SJSA1 (cell line): ENCODE measurements at regions not wholly inside any gene's neighbourhood (a gene's known extent, or its start where the extent isn't known, plus 50 kb on each side); places are given as distances from the start of the nearest gene placed in this dataset.

Experiments
- DNase-seq, 2 experiments: peaks; one replicate each; pipeline ENCODE4 v3.0.0-alpha.2; 2015 to 2020; ENCODE audit warnings: low spot score in 2 of 2, low read depth in 1 of 2
- H3K27ac ChIP-seq: fragments of 250-450 bp; sonication (Bioruptor Pico); 2 replicates; pipeline ENCODE4 v1.5.1; 2020; ENCODE audit warnings: mild to moderate bottlenecking, moderate library complexity
- H3K27me3 ChIP-seq: fragments of 250-450 bp; sonication (Bioruptor Pico); replicated peaks from 2 replicates; pipeline ENCODE4 v1.5.1; 2020; ENCODE audit warnings: mild to moderate bottlenecking, moderate library complexity
- H3K36me3 ChIP-seq: fragments of 250-450 bp; sonication (Bioruptor Pico); 2 replicates; pipeline ENCODE4 v1.5.1; 2020; ENCODE audit warnings: mild to moderate bottlenecking
- H3K4me1 ChIP-seq: fragments of 250-450 bp; sonication (Bioruptor Pico); replicated peaks from 2 replicates; pipeline ENCODE4 v1.6.1; 2021; ENCODE audit warnings: mild to moderate bottlenecking
- H3K4me3 ChIP-seq: fragments of 250-450 bp; sonication (Bioruptor Pico); 2 replicates; pipeline ENCODE4 v1.5.1; 2020; ENCODE audit warnings: mild to moderate bottlenecking
- H3K9me3 ChIP-seq: fragments of 250-450 bp; sonication (Bioruptor Pico); replicated peaks from 2 replicates; pipeline ENCODE4 v1.5.1; 2020; ENCODE audit warnings: mild to moderate bottlenecking

GRCh38 chr7:17552373-17552772 is 253.9 kb downstream of the AHR start:
- no peak for DNase-seq
- Histone ChIP-seq H3K4me1 (peaks cover 4% of the 10 kb centered on the region), H3K4me3 (no peak overlapping the region), H3K36me3 (no peaks in the 10 kb centered on the region), H3K9me3 (no peaks in the 10 kb centered on the region), H3K27ac (no peak overlapping the region), H3K27me3 (no peaks in the 10 kb centered on the region)

GRCh38 chr7:17552952-17553351 is 254.5 kb downstream of the AHR start:
- H3K4me1 ChIP-seq, result peaks cover 8% of the 10 kb centered on the region
- no peaks in the 10 kb centered on the region for H3K36me3 ChIP-seq
- no peaks in the 10 kb centered on the region for H3K27me3 ChIP-seq
- H3K9me3 ChIP-seq, result no peaks in the 10 kb centered on the region
- no peak for DNase-seq
- no peak overlapping the region for H3K27ac ChIP-seq
- H3K4me3 ChIP-seq, result no peak overlapping the region

- Histone ChIP-seq H3K27me3 (no peaks in the 10 kb centered on the region), H3K9me3 (no peaks in the 10 kb centered on the region), H3K36me3 (no peaks in the 10 kb centered on the region), H3K27ac (no peak overlapping the region), H3K4me3 (no peak overlapping the region), H3K4me1 (peaks cover 8% of the 10 kb centered on the region)
- DNase-seq, result no peak
Measured at GRCh38 chr7:17554341-17555015, 256.0 kb downstream of the AHR start.

GRCh38 chr7:17556247-17556956 is 257.9 kb downstream of the AHR start:
- Histone ChIP-seq H3K4me1 (peaks cover 8% of the 10 kb centered on the region), H3K27ac (no peak overlapping the region), H3K4me3 (no peak overlapping the region), H3K9me3 (no peaks in the 10 kb centered on the region), H3K36me3 (no peaks in the 10 kb centered on the region), H3K27me3 (no peaks in the 10 kb centered on the region)
- no peak for DNase-seq

- no peaks in the 10 kb centered on the region for H3K27me3 ChIP-seq
- no peak overlapping the region for H3K27ac ChIP-seq
- H3K9me3 ChIP-seq, result no peaks in the 10 kb centered on the region
- H3K4me1 ChIP-seq, result peaks cover 8% of the 10 kb centered on the region
- H3K4me3 ChIP-seq, result no peak overlapping the region
- no peaks in the 10 kb centered on the region for H3K36me3 ChIP-seq
- DNase-seq, result no peak
Measured at GRCh38 chr7:17557251-17557671, 258.8 kb downstream of the AHR start.

- no peaks in the 10 kb centered on the region for H3K36me3 ChIP-seq
- no peak for DNase-seq
- no peak overlapping the region for H3K4me3 ChIP-seq
- no peak overlapping the region for H3K27ac ChIP-seq
- H3K4me1 ChIP-seq, result peaks cover 8% of the 10 kb centered on the region
- H3K27me3 ChIP-seq, result no peaks in the 10 kb centered on the region
- H3K9me3 ChIP-seq, result no peaks in the 10 kb centered on the region
Measured at GRCh38 chr7:17558135-17558534, 259.7 kb downstream of the AHR start.

GRCh38 chr7:17558558-17559332 is 260.3 kb downstream of the AHR start:
- Histone ChIP-seq H3K4me3 (no peak overlapping the region), H3K36me3 (no peaks in the 10 kb centered on the region), H3K9me3 (no peaks in the 10 kb centered on the region), H3K27ac (no peak overlapping the region), H3K27me3 (no peaks in the 10 kb centered on the region), H3K4me1 (peaks cover 8% of the 10 kb centered on the region)
- DNase-seq, result no peak

GRCh38 chr7:17559388-17559787 is 260.9 kb downstream of the AHR start:
- Histone ChIP-seq H3K4me1 (peaks cover 8% of the 10 kb centered on the region), H3K4me3 (no peak overlapping the region), H3K36me3 (no peaks in the 10 kb centered on the region), H3K27ac (no peak overlapping the region), H3K27me3 (no peaks in the 10 kb centered on the region), H3K9me3 (no peaks in the 10 kb centered on the region)
- no peak for DNase-seq

- Histone ChIP-seq H3K4me3 (no peak overlapping the region), H3K36me3 (no peaks in the 10 kb centered on the region), H3K27ac (no peak overlapping the region), H3K27me3 (no peaks in the 10 kb centered on the region), H3K4me1 (peaks cover 17% of the 10 kb centered on the region), H3K9me3 (no peaks in the 10 kb centered on the region)
- DNase-seq, result no peak
Measured at GRCh38 chr7:17560516-17560915, 262.1 kb downstream of the AHR start.

GRCh38 chr7:17560966-17561365 is 262.5 kb downstream of the AHR start:
- H3K4me3 ChIP-seq, result no peak overlapping the region
- no peak overlapping the region for H3K27ac ChIP-seq
- H3K27me3 ChIP-seq, result no peaks in the 10 kb centered on the region
- no peaks in the 10 kb centered on the region for H3K36me3 ChIP-seq
- DNase-seq, result no peak
- H3K9me3 ChIP-seq, result no peaks in the 10 kb centered on the region
- peaks cover 17% of the 10 kb centered on the region for H3K4me1 ChIP-seq

- Histone ChIP-seq H3K27me3 (no peaks in the 10 kb centered on the region), H3K36me3 (no peaks in the 10 kb centered on the region)
Measured at GRCh38 chr7:17564678-17565212, 266.3 kb downstream of the AHR start.

GRCh38 chr7:17580141-17580540 is 281.7 kb downstream of the AHR start:
- Histone ChIP-seq H3K4me1 (peaks cover 31% of the 10 kb centered on the region), H3K36me3 (no peaks in the 10 kb centered on the region), H3K4me3 (no peak overlapping the region), H3K27me3 (no peaks in the 10 kb centered on the region), H3K27ac (no peak overlapping the region), H3K9me3 (no peaks in the 10 kb centered on the region; the same call in 1 of the 2 replicates)
- peak in 1 of 2 experiments; percentile 46 for DNase-seq

More at GRCh38 chr7:17564678-17565212, 266.3 kb downstream of the AHR start:
- DNase-seq, result peak in 1 of 2 experiments; percentile 56
- H3K4me3 ChIP-seq, result no peak overlapping the region
- H3K27ac ChIP-seq, result no peak overlapping the region
- no peaks in the 10 kb centered on the region for H3K9me3 ChIP-seq
- peaks cover 9% of the 10 kb centered on the region for H3K4me1 ChIP-seq

- no peak for DNase-seq
- Histone ChIP-seq H3K4me3 (no peak overlapping the region), H3K27me3 (no peaks in the 10 kb centered on the region), H3K27ac (no peak overlapping the region), H3K36me3 (no peaks in the 10 kb centered on the region), H3K9me3 (no peaks in the 10 kb centered on the region; the same call in 1 of the 2 replicates), H3K4me1 (peaks cover 37% of the 10 kb centered on the region)
Measured at GRCh38 chr7:17580856-17581255, 282.4 kb downstream of the AHR start.

- no peak for DNase-seq
- H3K9me3 ChIP-seq, result no peaks in the 10 kb centered on the region; the same call in 1 of the 2 replicates
- no peak overlapping the region for H3K4me3 ChIP-seq
- H3K27me3 ChIP-seq, result no peaks in the 10 kb centered on the region
- peaks cover 37% of the 10 kb centered on the region for H3K4me1 ChIP-seq
- H3K36me3 ChIP-seq, result no peaks in the 10 kb centered on the region
- no peak overlapping the region for H3K27ac ChIP-seq
Measured at GRCh38 chr7:17581301-17581700, 282.8 kb downstream of the AHR start.
